Loucy (cell line): ENCODE measurements at regions not wholly inside any gene's neighbourhood (a gene's known extent, or its start where the extent isn't known, plus 50 kb on each side); places are given as distances from the start of the nearest gene placed in this dataset.
"Not testable (repeated sequence)": the region's sequence is repeated elsewhere in the genome, so short reads cannot be mapped to it uniquely, and the experiment has no call there.

Experiments used
- H2AFZ ChIP-seq: fragments of 200-600 bp; sonication (generic); 2 replicates; pipeline ENCODE4 v1.6.0; 2016; ENCODE audit warnings: antibody characterized with exemption, mild to moderate bottlenecking, low read length, moderate library complexity
- H3F3A ChIP-seq: fragments of 200-600 bp; 2 replicates; pipeline ENCODE4 v1.6.0; 2016; ENCODE audit warnings: antibody characterized with exemption, low read depth, mild to moderate bottlenecking
- H3K27me3 ChIP-seq: fragments of 200-600 bp; sonication (generic); 2 replicates; pipeline ENCODE4 v1.6.1; 2014; ENCODE audit warnings: low read length, mild to moderate bottlenecking; ENCODE audit not compliant: insufficient read depth, poor library complexity, severe bottlenecking
- H3K36me3 ChIP-seq: fragments of 200-600 bp; sonication (generic); 2 replicates; pipeline ENCODE4 v1.6.1; 2016; ENCODE audit warnings: low read length; ENCODE audit not compliant: insufficient read depth
- H3K4me1 ChIP-seq: fragments of 200-600 bp; sonication (generic); 2 replicates; pipeline ENCODE4 v1.5.1; 2014; ENCODE audit warnings: low read length, mild to moderate bottlenecking; ENCODE audit not compliant: insufficient read depth, poor library complexity, severe bottlenecking
- H3K4me2 ChIP-seq: fragments of 200-600 bp; sonication (generic); 2 replicates; pipeline ENCODE4 v1.6.0; 2014; ENCODE audit warnings: antibody characterized with exemption, low read length, low read depth, mild to moderate bottlenecking; ENCODE audit not compliant: poor library complexity, severe bottlenecking
- H3K4me3 ChIP-seq: fragments of 200-600 bp; sonication (generic); 2 replicates; pipeline ENCODE4 v1.5.1; 2014; ENCODE audit warnings: low read length, mild to moderate bottlenecking, mixed read lengths; ENCODE audit not compliant: poor library complexity, severe bottlenecking
- H3K79me2 ChIP-seq: fragments of 200-600 bp; sonication (generic); 2 replicates; pipeline ENCODE4 v1.6.1; 2014; ENCODE audit warnings: low read length; ENCODE audit not compliant: insufficient read depth
- H3K9ac ChIP-seq: fragments of 200-600 bp; sonication (generic); 2 replicates; pipeline ENCODE4 v1.6.0; 2014; ENCODE audit warnings: mild to moderate bottlenecking, low read depth, low read length, moderate library complexity; ENCODE audit not compliant: poor library complexity, severe bottlenecking
- H3K9me2 ChIP-seq: fragments of 200-600 bp; sonication (generic); replicated peaks from 2 replicates; pipeline ENCODE4 v1.6.1; 2016; ENCODE audit warnings: low read depth, low read length, mixed read lengths
- H3K9me3 ChIP-seq: fragments of 200-600 bp; sonication (generic); 2 replicates; pipeline ENCODE4 v1.6.1; 2014; ENCODE audit warnings: mild to moderate bottlenecking, antibody characterized with exemption, low read length, low read depth; ENCODE audit not compliant: insufficient read depth
- H4K20me1 ChIP-seq: fragments of 200-600 bp; sonication (generic); 2 replicates; pipeline ENCODE4 v1.6.0; 2014; ENCODE audit warnings: antibody characterized with exemption, low read length, mild to moderate bottlenecking; ENCODE audit not compliant: insufficient read depth, poor library complexity, severe bottlenecking
- EZH2phosphoT487 ChIP-seq: fragments of 200-600 bp; IDR thresholded peaks from 2 replicates; pipeline ENCODE4 v1.6.1; 2018; ENCODE audit warnings: antibody characterized with exemption, mild to moderate bottlenecking, moderate library complexity, borderline replicate concordance
- TF ChIP-seq, protein P1 (sequence below): fragments of 200-600 bp; sonication (generic); conservative IDR thresholded peaks from 2 replicates; pipeline ENCODE4 v1.5.1; 2014; ENCODE audit warnings: mild to moderate bottlenecking, antibody characterized with exemption, low read length

DNA sequence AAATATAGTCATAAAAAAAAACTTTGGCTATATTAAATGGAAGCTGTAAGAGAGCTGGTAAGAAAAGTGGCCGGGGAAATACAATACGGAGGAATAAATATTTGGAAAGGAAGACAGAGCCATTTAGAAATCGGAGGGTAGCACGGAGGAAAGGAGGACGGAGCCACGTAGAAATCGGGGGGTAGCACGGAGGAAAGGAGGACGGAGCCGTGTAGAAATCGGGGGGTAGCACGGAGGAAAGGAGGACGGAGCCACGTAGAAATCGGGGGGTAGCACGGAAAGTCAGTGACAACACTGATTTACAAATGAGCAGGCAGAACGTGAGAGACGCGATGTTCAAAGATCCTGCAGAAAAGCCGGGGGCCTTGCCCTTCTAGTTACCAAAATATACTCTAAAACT lies 189.0 kb downstream of the BANP start:
- H3F3A ChIP-seq, H4K20me1 ChIP-seq, H3K79me2 ChIP-seq, H3K4me3 ChIP-seq, H3K9me3 ChIP-seq, H3K9ac ChIP-seq, H3K4me1 ChIP-seq, H3K4me2 ChIP-seq, H2AFZ ChIP-seq, H3K9me2 ChIP-seq, H3K36me3 ChIP-seq, H3K27me3 ChIP-seq: not testable (repeated sequence)

DNA sequence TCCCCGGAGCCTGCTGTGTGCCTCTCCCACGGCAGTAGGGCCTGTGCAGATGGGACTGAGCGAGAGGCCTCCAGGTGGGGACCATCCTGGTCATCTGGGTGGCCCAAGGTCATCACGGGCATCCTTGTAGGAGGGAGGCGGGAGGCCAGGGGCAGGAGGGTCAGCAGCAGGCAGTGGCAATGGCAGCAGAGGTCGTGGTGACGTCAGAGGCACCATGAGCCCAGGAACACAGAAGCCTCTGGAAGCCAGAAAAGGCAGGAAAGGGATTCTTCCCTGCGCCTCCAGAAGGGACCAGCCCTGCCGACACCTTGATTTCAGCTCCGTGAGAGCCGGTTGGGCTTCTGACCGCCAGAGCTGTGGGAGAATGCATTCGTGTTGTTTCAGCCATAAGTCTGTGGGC lies 190.3 kb downstream of the BANP start:
- Histone ChIP-seq H3K27me3 (no peaks in the 10 kb centered on the region), H4K20me1 (no peaks in the 10 kb centered on the region), H2AFZ (no peak overlapping the region), H3K4me1 (no peaks in the 10 kb centered on the region), H3K79me2 (no peaks in the 10 kb centered on the region), H3K4me3 (no peak overlapping the region), H3F3A (no peaks in the 10 kb centered on the region), H3K9me3 (no peaks in the 10 kb centered on the region), H3K9me2 (no peaks in the 10 kb centered on the region), H3K9ac (no peak overlapping the region), H3K36me3 (no peaks in the 10 kb centered on the region), H3K4me2 (no peak overlapping the region)
- TF ChIP-seq EZH2phosphoT487, result no peak
- TF ChIP-seq, protein P1, sequence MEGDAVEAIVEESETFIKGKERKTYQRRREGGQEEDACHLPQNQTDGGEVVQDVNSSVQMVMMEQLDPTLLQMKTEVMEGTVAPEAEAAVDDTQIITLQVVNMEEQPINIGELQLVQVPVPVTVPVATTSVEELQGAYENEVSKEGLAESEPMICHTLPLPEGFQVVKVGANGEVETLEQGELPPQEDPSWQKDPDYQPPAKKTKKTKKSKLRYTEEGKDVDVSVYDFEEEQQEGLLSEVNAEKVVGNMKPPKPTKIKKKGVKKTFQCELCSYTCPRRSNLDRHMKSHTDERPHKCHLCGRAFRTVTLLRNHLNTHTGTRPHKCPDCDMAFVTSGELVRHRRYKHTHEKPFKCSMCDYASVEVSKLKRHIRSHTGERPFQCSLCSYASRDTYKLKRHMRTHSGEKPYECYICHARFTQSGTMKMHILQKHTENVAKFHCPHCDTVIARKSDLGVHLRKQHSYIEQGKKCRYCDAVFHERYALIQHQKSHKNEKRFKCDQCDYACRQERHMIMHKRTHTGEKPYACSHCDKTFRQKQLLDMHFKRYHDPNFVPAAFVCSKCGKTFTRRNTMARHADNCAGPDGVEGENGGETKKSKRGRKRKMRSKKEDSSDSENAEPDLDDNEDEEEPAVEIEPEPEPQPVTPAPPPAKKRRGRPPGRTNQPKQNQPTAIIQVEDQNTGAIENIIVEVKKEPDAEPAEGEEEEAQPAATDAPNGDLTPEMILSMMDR, result no peak

DNA sequence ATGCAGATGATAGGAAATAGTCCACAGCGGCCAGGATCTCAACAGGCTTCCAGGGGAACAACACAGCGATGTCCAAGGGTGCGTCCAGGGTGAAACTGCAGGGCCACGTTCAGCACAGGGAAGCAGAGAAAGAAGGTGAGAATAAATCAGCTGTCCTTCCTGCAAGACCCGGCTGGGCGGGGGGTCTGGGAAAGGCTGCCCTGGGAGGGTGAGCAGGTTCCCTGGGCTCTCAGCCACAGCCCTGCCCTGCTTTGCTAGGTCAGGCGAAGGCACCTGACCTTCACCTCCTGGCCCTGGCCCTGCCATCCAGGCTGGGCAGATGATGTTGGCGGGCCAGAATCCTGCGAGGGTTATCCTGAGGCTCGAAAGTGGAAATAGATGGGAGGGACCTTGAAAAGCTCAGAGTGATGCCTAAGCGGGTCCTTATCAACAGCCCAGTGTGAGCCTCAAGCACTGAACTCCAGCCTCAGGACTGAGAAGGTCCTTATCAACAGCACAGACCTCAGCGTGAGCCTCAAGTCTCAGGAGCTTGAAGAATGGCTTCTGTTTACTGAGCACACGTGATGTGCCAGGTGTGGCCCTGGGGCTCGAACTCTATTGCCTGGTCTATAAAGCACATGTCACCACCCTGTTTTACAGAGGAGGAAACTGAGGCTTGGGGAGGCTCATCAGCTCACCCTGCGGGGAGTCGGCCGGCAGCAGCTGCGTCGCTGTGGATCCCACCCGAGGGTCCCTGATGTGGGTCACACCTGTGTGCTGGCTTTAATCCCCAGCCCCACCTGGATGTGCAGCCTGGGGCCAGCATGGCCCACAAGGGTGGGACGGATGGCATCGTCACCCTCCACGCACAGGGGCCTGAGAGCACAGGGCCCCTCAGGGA lies 191.1 kb downstream of the BANP start:
- H3K27me3 ChIP-seq, H3K4me2 ChIP-seq, H4K20me1 ChIP-seq: not testable (repeated sequence)

GRCh38 chr16:88143122-88144027 lies 192.1 kb downstream of the BANP start:
- not testable (repeated sequence) for H3K27me3 ChIP-seq, H3K36me3 ChIP-seq, H3K4me2 ChIP-seq, H3F3A ChIP-seq, H3K4me1 ChIP-seq, H3K79me2 ChIP-seq, H2AFZ ChIP-seq, H4K20me1 ChIP-seq, H3K9ac ChIP-seq, H3K4me3 ChIP-seq, H3K9me2 ChIP-seq, H3K9me3 ChIP-seq

More for the DNA sequence above, 191.1 kb downstream of the BANP start:
- not testable (repeated sequence) for H2AFZ ChIP-seq, H3F3A ChIP-seq, H3K9me2 ChIP-seq, H3K9ac ChIP-seq, H3K36me3 ChIP-seq, H3K4me3 ChIP-seq, H3K9me3 ChIP-seq, H3K79me2 ChIP-seq, H3K4me1 ChIP-seq
